ENCODE measurements at regions not wholly inside any gene's neighbourhood (a gene's known extent, or its start where the extent isn't known, plus 50 kb on each side); places are given as distances from the start of the nearest gene placed in this dataset.
A peak's percentile ranks its signal among the peaks of the same experiment; 100 is the strongest.
"Not testable (repeated sequence)": the region's sequence is repeated elsewhere in the genome, so short reads cannot be mapped to it uniquely, and the experiment has no call there.

DNA sequence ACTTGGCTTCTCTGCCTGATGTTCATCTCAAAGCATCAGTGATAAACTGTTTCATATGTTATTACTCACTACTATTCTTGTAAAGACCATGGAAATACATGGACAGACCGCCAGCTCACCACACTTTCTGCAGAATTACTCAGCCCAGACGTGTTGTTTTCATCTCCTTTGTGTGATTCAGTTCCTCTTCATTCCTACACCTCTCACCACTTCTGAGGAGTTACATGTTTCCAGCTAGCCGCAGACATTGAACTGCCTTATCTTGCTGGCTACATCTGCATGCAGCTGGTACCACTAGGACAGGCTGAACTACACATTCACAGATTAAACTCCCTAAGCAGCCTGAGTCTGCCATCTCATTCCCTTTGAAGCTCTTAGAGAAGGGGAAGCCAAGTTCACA lies 443.2 kb upstream of the FGF16 start:
- peak in 1 of 5 donors; percentile 55 for DNase-seq

DNA sequence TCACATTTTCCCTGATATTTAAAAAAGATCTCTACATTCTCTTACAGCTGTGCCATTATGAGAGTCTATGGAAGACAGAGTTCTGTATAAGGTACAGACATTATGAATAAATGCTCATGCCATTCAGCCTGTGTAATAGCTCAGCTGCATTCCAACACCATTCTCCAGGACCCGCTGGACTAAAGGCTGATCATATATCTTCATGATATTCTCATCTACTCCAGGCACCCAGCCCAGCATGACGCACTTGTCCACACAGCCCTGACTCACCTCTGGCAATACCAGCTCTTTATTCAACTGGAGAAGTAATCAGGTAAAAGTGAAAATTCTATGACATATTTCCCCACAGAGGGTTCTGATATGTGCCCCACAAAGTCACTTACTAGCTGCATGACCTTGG lies 437.5 kb upstream of the FGF16 start:
- no peak for DNase-seq

DNA sequence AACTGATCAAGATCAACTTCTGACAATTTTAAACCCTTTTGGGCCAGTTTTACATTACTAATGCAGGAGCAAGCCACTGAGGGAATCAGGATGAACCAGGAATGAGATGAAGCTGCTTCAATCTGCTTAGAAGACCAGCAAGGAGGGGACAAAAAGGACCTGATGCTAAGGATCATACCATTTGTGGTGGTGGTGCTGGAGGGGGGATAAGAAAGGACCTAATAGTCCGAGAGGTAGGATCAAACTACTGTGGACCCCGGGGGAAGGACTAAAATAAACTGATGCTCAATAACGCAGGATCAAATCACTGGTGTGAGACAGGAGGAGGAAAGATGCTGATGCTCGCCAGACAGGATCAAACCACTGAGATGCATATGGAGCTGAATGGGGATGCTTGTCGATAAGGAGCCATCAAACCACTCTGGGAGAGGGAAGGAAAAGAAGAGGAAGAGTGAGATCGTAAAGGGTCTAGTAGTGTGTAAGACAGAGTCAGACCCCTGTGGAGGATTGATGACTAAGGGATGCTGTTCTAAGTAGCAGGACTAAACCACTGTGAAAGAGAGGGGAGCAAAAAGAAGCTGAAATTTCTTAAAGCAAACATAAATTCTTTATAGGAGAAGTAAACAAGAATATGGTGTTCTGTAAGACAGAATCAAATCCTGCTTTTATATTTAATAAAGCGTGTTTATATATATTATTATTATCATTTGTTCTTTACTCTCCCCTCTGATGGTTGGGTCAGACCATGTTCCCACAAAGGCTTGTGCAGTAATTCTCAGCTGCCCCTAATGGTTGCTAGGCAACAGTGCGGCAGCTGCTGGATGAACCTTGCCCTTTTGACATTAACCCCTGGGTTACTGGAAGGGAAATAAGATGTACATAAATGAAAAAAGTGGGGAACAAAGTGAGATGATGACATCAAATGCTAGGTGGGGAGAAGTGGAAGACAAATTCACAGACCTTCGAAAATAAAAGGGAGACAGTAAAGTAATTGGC lies 432.5 kb upstream of the FGF16 start:
- no peak for DNase-seq

DNA sequence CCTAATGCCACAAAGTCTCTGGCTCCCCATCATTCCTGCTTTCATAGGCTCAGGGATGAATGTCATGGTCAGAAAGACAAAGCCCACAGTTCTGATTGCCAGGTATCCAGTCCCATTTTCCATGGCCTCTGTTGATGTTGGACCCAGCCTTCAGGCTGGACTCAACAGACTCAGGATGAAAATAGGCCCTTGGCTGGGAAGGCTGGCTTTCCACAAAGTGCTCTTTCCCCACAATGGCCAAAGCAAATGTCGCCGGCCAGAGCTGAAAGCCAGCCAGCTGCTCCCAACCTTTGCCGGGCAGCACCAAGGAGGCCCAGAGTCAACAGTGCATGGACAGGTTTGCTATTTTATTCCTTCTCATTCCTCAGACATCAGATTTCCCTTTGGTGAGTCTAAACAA lies 430.1 kb upstream of the FGF16 start:
- DNase-seq: no peak

DNA sequence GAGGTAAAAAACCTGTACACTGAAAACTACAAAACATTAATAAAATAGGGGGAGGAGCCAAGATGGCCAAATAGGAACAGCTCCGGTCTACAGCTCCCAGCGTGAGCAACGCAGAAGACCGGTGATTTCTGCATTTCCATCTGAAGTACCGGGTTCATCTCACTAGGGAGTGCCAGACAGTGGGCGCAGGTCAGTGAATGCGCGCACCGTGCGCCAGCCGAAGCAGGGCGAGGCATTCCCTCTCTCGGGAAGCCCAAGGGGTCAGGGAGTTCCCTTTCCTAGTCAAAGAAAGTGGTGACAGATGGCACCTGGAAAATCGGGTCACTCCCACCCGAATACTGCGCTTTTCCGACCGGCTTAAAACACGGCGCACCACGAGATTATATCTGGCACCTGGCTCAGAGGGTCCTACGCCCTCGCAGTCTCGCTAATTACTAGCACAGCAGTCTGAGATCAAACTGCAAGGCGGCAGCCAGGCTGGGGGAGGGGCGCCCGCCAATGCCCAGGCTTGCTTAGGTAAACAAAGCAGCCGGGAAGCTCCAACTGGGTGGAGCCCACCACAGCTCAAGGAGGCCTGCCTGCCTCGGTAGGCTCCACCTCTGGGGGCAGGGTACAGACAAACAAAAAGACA lies 400.9 kb upstream of the FGF16 start:
- DNase-seq: not testable (repeated sequence)

DNA sequence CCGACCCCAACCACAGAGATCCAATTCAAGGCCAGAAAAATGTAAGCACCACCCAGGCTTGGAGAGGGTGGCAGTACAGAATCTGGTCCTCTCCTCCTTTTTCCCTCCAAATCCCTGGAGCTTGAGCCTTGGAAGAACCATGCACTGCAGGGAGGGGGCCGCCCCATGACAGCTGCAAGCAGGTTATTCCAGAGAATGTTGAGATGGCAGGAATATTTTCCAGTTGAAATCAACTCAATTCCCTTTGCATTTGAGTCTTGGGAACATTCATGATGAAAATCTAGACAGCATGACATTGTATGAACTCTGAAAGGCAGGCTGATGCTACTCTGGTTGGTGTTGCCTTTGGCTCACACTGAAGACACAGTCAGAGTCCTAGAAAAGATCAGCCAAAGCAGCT lies 386.6 kb upstream of the FGF16 start:
- no peak for DNase-seq

DNA sequence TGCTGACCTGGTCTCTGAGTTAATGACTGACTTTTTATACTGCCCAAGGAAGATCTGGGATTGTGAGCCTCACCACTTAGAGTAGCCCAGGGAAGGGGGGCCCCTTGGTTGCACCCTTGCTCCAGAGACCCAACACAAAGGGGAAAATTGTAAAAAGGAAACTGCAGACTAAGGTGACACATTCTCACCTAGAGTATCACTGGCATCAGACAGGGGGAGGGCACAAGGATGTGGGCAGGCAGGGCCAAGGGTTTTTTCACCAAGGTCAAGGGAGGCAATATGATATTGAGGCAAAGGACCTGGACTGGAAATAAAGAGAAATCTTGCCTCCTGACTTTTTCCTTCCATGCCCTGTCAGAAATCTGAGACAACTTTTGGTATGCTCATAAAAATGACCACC lies 386.2 kb upstream of the FGF16 start:
- no peak for DNase-seq

DNA sequence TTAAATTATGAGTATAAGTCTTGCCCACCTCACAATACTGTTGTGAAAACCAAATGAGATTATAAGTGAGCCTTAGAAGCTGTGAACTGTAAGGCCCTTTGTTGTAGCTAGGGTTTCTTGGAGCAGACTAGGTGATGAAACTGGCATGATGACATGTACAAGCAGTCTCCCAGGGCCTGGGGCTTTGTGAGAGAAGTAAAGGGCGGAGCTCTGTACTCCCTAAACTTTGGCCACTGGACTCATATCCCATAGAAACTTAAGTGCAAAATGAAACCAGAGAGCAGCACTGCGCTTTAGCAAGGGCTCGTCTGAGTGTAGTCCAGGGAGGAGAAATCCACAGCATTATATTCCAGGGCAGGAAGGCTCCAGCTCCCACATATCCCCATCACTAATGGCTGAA lies 385.6 kb upstream of the FGF16 start:
- no peak for DNase-seq

DNA sequence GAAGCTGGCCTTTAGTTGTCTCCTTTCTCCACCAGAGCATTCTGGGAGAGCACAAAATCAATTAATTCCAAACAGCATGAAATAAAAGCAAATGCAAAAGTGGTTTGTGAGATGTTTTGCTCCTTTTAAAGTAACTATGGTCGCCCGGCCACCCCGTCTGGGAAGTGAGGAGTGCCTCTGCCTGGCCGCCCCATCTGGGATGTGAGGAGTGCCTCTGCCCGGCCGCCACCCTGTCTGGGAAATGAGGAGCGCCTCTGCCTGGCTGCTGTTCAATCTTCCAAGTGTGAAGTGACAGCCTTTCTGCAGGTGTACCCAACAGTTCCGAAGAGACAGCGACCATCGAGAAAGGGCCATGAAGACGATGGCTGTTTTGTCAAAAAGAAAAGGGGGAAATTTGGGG lies 381.3 kb upstream of the FGF16 start:
- DNase-seq: no peak

DNA sequence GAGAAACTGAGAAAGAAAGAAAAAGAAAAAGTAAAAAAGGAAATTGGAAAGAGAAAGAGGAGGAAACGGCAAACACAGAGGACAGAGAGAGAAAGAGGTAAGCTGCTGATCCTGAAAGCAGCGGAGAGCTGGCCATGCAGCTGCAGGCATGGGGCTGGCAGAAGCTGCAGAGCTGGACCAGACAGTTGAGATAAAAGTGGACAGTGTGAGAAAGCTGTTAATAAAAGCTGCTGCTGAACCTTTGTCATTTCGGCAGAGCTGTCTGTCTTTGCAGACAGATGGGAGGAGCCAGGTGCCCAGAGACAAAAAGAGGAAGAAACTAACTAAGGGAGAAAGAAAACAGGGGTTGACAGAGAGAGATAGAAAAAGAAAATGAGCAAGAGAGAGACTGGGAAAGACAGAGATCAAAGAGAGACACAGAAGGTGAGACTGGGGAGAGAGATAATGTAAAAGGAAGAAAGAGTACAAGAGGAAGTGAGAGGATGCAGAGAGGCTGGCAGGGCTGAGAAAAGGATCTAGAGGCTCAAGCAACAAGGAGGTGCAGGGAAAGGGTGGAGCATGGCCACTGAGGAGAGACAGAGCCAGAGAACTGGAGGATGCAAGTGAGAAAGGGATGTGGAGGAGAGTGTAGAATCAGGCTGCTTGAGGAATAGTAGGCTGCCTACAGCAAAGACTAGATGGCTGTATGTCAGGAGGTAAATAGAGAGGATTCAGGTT lies 376.8 kb upstream of the FGF16 start:
- DNase-seq: no peak

DNA sequence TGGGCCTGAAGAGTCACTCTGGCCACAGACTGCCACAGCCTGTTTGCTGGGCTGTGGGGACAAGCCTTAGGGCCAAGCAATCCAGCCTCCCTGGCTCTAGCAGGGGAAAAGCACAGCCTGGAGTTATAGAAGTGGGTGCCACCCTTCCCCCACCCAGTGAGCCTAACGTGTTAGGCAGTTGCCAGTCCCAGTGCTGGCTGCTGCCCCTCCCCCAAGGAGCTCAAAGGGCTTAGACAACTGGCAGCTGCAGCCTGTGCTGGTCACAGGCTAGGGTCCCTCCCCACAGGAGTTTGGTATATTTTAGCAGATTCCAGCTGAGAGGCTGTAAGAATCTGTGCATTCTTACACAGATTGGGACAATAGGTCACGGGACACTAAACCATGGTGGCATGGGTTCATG lies 370.3 kb upstream of the FGF16 start:
- DNase-seq: no peak

DNA sequence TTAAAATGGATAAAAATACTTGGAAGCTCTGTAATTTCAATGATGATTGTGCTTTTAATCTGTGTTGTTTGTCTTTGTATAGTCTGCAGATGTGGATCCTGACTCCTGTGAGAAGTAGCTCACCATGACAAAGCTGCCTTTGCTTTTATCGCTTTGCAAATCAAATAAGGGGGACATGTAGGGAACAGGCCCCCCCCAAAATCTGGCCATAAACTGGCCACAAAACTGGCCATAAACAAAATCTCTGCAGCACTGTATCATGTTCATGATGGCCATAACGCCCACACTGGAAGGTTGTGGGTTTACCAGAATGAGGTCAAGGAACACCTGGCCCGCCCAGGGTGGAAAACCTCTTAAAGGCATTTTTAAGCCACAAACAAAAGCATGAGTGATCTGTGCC lies 366.0 kb upstream of the FGF16 start:
- not testable (repeated sequence) for DNase-seq

DNA sequence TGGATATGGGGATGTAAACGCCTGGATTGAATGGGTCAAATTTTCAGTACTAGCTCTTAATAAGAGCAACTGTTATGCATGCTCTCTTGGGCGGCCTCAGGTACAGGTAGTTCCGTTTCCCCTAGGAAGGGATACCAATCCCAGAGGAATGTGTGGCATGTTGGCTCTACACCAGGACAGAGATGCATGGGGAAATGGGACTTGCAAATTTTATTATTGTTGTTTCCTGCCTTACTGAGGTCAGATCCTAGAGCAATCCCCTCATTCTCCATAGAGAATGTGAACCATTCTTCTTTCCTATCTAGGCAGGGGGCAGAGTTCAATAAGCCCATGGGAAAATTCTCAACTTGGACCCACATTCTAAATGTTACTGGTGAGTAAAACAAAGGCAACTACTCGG lies 361.8 kb upstream of the FGF16 start:
- no peak for DNase-seq

DNA sequence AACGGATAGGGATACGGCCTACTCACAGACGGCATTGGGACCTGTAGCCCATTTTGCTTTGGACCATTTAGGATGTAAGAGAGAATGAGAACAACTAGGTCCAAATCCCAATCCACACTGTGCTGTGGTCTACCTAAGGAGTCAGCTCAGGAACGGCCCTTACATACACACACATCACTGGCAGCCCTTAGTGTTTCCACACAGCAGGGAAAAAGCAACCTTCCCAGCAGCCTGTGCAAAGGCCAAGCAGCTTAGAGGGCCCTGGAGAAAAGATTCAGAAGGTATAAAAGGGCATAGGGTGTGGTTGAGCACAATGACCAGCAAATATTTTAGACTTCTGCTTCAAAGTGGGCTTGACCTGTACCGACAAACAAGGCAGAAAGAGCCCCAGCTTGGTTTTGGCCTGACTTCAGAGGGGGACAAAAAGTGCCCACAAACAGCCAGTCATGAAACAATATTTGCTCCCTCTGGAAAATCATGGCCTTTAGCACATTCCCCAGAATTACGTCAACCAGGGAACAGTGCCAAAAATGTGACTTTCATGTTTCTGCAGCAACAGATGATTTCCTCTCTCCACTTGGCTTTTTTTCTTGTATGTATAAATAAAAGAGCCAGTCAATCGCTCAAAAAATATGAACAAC lies 359.5 kb upstream of the FGF16 start:
- DNase-seq: no peak

DNA sequence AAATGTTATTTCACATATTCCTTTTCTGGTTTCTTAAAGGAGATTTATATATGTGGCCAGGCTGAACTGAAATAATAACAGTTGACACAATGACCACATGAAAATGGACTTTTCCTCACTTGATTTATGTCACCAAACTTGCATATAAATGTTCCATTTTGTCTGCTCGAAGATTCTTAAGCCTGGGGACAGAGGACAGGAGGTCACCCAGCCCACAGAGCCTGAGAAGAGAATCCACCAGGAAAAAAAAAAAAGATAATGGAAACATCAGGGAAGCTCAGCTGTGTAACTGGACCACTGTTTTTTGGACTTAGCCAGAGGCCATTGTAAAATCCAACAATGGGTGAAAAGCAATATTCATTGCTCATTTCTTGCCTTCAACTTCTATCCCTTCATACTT lies 359.0 kb upstream of the FGF16 start:
- no peak for DNase-seq

DNA sequence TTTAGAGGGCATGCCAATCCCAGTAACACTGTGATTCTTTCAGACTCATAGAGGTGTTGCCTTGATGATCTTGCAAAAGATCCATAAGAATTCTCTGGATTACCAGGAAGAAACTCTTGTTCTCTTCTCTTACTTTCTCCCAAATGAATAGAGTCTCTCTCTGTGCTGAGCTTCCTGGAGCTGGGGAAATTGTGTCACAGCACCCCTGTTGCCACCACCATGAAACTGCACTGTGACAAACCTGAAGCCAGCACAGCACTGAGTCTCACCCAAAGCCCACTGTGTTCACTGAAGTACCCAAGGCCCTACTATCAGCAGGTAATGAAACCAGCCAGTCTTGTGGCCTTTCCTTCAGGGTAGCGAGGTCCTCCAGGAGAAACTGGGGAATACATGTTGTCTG lies 332.7 kb upstream of the FGF16 start:
- DNase-seq: no peak

DNA sequence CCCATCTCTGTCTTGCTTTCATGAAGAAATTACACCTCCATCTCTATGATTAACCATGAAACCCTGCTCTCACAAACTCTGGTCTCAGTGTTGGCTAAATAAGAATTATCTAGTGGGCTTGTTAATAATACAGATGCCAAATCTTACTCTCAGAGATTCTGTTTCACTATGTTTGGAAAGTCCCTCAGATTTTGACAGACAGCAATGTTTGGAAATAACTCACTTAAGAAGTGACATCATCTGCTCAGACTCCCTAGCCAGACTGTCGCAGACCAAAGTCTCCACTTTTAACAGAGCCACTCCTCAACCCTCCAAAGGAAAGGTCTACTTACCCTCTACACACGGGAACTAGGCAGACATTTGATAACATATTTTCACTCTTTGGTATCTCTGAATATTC lies 328.5 kb upstream of the FGF16 start:
- DNase-seq: no peak

DNA sequence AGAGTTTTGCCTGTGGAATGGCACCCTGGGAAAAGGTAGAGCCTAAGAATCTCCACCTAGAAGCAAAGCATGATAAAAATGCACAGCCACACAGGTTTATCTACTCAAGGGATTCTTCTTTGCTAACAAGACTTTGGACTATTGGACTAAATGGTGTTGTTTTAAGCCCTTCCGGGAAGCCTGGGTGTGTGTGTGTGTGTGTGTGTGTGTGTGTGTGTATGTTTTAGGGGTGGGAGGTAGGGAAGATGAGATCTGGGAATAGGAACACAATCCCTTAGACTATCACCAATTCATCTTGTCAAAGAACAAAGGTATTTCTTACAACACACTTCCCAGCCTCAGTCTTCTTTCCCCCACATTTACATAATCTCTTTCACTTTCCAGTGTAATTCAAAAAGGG lies 327.5 kb upstream of the FGF16 start:
- no peak for DNase-seq

DNA sequence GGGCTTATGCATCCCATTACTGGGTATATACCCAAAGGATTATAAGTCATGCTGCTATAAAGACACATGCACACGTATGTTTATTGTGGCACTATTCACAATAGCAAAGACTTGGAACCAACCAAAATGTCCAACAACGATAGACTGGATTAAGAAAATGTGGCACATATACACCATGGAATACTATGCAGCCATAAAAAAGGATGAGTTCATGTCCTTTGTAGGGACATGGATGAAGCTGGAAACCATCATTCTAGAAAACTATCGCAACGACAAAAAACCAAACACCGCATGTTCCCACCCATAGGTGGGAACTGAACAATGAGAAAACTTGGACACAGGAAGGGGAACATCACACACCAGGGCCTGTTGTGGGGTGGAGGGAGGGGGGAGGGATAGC lies 323.3 kb upstream of the FGF16 start:
- not testable (repeated sequence) for DNase-seq

DNA sequence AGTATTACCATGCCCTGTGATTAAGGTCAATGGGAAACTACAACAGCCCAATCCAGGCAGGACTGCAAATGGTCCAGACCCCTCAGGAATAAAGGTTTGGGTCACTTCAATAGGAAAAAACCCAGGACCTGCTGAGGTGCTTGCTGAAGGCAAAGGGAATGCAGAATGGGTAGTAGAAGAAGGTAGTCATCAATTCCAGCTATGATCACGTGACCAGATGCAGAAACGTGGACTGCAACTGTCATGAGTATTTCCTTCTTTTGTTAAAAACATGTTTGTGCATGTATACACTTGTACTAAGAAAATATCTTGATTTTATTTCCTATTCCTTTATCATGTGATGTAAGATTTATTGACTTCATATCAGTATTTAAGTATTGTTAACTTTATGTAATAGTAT lies 319.6 kb upstream of the FGF16 start:
- DNase-seq: not testable (repeated sequence)

DNA sequence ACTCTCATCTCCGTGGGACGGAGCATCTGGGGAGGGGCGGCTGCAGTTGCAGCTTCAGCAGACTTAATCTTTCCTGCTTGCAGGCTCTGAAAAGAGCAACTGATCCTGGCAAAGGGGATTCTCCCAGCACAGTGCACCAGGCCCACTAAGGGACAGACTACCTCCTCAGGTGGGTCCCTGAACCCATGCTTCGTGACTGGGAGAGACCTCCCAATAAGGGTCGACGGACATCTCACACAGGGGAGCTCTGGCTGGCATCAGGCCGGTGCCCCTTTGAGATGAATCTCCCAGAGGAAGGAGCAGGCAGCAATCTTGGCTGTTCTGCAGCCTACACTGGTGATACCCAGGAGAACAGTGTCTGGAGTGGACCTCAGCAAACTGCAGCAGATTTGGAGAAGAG lies 303.3 kb upstream of the FGF16 start:
- no peak for DNase-seq

DNA sequence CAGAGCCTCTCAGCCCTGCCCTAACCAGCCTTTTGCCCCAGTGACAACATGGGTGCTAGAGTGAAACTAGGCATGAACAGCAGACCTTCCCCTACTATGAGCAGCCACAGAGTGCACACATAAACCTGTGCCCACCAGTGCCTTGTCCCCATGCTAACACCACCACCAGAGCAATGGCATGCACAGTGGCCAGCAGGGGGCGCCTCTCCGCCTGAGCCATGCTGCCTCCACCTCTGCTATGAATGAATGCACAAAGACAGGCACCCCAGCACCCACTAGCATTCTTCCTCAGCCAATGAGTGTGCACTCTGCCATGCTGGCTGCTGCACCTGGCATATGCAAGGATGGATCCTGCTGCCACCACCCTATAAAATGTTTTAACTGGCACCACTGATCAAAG lies 286.9 kb upstream of the FGF16 start:
- DNase-seq: peak in 1 of 5 donors; percentile 9

DNA sequence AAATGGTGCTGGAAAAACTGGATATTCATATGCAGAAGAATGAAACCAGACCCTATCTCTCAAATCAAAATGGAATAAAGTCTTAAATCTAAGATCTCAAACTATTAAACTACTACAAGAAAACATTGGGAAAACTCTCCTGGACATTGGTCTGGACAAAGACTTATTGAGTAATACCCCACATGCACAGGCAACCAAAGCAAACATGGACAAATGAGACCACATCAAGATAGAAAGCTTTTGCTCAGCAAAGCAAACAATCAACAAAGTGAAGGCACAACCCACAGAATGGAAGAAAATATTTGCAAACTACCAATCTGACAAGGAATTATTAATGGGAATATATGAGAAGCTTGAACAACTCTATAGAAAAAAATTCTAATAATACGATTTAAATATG lies 284.4 kb upstream of the FGF16 start:
- DNase-seq: no peak

All from T-helper 1 cell (primary cell).